ENCODE measurements at regions not wholly inside any gene's neighbourhood (a gene's known extent, or its start where the extent isn't known, plus 50 kb on each side); places are given as distances from the start of the nearest gene placed in this dataset.

DNA sequence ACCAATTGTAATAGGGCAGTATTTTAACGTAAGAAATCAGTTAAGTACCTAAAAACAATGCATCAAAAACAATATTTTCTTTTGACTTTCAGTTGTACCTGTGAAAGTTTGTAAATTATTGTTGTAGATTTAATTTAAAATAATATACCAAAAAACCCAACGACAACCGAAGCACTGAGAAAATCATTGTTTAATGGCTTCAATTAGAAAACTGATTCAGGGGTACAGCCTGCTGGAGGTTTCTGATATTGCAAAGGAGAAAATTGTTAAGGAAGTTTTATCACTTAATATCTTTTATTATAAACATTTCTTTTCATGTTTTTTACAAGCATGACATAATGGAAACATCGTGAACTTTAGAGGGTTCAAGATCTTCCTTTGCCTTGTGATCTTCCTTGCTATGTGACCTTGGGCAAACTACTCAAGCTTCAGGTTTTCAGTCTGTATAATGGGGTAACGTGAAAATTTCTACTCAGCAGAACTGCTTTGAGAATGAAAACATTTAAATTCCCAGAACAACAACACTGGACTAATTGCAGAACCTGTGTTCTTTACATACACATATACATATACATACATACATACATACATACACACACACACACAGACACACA is 76.3 kb upstream of the GLS start:
- no peak for TF ChIP-seq POLR2A (IDR thresholded peaks at IDR 0.05)
- TF ChIP-seq, protein P1, sequence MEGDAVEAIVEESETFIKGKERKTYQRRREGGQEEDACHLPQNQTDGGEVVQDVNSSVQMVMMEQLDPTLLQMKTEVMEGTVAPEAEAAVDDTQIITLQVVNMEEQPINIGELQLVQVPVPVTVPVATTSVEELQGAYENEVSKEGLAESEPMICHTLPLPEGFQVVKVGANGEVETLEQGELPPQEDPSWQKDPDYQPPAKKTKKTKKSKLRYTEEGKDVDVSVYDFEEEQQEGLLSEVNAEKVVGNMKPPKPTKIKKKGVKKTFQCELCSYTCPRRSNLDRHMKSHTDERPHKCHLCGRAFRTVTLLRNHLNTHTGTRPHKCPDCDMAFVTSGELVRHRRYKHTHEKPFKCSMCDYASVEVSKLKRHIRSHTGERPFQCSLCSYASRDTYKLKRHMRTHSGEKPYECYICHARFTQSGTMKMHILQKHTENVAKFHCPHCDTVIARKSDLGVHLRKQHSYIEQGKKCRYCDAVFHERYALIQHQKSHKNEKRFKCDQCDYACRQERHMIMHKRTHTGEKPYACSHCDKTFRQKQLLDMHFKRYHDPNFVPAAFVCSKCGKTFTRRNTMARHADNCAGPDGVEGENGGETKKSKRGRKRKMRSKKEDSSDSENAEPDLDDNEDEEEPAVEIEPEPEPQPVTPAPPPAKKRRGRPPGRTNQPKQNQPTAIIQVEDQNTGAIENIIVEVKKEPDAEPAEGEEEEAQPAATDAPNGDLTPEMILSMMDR (IDR thresholded peaks at IDR 0.05), result peak in 5 of 6 experiments; percentile 46 to 78 (median 72)
- H3K27me3 ChIP-seq, result no peaks in the 10 kb centered on the region
- no peak overlapping the region for H3K27ac ChIP-seq
- H3K4me1 ChIP-seq, result peaks cover 0 to 18% (median 0%) of the 10 kb centered on the region in 4 donors
- DNase-seq, result no peak
- H3K9me3 ChIP-seq, result no peaks in the 10 kb centered on the region
- H3K36me3 ChIP-seq, result no peaks in the 10 kb centered on the region
- H3K4me3 ChIP-seq, result no peak overlapping the region

DNA sequence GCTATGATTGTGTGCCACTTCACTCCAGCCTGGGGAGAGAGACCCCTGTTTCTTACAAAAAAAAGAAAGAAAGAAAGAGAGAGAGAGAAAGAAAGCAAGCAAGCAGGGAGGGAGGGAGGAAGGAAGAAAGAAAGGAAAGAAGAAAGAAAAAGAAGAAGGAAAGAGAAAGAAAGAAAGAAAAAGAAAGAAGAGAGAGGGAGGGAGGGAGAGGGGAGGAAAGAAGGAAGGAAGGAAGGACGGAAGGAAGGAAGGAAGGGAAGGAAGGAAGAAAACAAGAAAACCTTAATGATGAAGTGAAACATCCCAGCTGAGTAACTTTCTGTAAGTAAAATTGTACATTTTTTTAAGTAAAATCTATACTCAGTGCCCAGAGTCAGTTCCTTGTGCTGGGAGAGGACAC is 75.5 kb upstream of the GLS start:
- no peak for TF ChIP-seq POLR2A (IDR thresholded peaks at IDR 0.05)
- TF ChIP-seq, protein P1 (IDR thresholded peaks at IDR 0.05), result no peak
- Histone ChIP-seq H3K27me3 (no peaks in the 10 kb centered on the region), H3K36me3 (no peaks in the 10 kb centered on the region), H3K27ac (no peak overlapping the region), H3K9me3 (no peaks in the 10 kb centered on the region), H3K4me1 (peaks cover 0 to 22% (median under 1%) of the 10 kb centered on the region in 4 donors), H3K4me3 (no peak overlapping the region)
- no peak for DNase-seq

DNA sequence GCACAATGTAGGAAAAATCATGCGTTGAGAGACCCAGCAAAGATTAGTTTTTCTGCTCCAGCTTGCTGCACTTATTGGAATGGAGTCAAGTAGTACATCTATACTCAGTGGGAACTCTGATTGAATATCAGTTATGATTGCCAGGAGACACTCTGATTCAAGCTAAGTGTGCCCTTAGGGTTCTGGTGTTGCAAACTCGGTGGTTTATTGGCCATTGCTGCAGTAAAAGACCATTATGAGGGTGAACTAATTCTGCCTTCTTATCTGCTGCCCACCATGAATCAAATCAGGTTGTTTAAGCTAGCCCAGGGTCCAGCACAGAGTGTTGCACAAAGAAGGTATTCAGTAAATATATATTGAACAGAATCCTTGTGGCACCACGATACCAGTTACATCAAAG is 74.8 kb upstream of the GLS start:
- H3K36me3 ChIP-seq, result no peaks in the 10 kb centered on the region
- no peaks in the 10 kb centered on the region for H3K9me3 ChIP-seq
- H3K4me1 ChIP-seq, result peaks cover 0 to 28% (median 2%) of the 10 kb centered on the region in 4 donors
- TF ChIP-seq, protein P1 (IDR thresholded peaks at IDR 0.05), result no peak
- TF ChIP-seq POLR2A (IDR thresholded peaks at IDR 0.05), result no peak
- H3K27me3 ChIP-seq, result no peaks in the 10 kb centered on the region
- DNase-seq, result no peak
- H3K4me3 ChIP-seq, result no peak overlapping the region
- no peak overlapping the region for H3K27ac ChIP-seq

DNA sequence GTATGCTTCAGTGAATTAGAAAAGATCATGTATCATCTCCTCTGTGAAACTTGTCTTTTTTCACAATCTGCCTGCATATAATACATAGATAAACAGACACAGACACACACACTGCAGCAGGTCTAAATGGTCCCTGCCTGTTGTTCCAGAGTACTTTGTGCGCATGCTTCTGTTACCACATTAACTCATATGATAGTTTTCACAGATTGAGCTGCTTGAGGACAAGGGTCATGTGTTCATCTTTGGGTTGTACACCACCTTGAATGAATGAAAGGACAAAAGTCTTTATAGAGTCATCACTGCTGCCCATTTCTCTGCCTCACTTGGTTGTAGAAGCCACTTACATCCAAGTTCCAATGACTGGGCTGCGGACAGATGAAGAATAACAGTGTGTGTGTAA is 72.7 kb upstream of the GLS start:
- H3K27ac ChIP-seq, result peak overlapping the region in 2 of 4 donors; percentile 60 to 74
- H3K36me3 ChIP-seq, result no peaks in the 10 kb centered on the region
- H3K9me3 ChIP-seq, result no peaks in the 10 kb centered on the region
- no peak for DNase-seq
- no peak overlapping the region for H3K4me3 ChIP-seq
- TF ChIP-seq, protein P1 (IDR thresholded peaks at IDR 0.05), result no peak
- no peak for TF ChIP-seq POLR2A (IDR thresholded peaks at IDR 0.05)
- peaks cover 0 to 37% (median 2%) of the 10 kb centered on the region in 4 donors for H3K4me1 ChIP-seq
- no peaks in the 10 kb centered on the region for H3K27me3 ChIP-seq

DNA sequence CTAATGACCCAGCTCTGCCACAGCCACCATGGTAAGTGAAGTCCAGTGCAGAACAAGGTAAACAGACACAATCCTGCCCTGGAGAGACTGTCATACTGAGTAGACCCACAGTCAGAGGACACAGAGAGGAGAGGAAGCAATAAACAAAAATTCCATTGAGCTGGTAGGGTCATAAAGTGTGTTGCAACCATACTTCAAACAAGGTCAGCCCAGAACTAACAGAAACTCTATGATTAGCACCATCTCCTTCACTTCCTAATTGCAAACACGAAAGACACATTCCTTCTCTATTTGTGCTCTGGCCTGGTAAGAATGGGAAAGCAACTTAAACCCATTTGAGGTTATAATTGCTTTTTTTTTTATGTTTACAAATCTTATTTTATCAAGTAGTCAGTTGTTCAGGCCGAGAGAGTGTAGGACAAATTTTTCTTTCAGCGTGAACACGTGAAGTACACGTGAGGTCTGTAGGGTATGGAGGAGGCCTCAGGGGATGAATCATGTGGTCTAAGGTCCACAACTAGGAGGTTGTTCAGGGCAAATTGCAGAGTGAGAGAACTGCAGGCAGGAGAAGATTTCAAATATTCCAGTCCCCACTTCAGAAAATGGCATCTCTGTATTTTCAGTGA is 71.4 kb upstream of the GLS start:
- H3K9me3 ChIP-seq, result no peaks in the 10 kb centered on the region
- H3K27me3 ChIP-seq, result no peaks in the 10 kb centered on the region
- H3K4me1 ChIP-seq, result peaks cover 0 to 37% (median 2%) of the 10 kb centered on the region in 4 donors
- H3K4me3 ChIP-seq, result no peak overlapping the region
- peak in 1 of 3 donors; percentile 66 for DNase-seq
- no peaks in the 10 kb centered on the region for H3K36me3 ChIP-seq
- TF ChIP-seq, protein P1 (IDR thresholded peaks at IDR 0.05), result no peak
- peak in 1 of 2 donors; percentile 16 for TF ChIP-seq POLR2A (IDR thresholded peaks at IDR 0.05)
- peak overlapping the region in 3 of 4 donors; percentile 12 to 87 (median 74) for H3K27ac ChIP-seq

All from Peyer's patch (tissue), 4 donors.